SK-N-SH (cell line): ENCODE measurements at regions not wholly inside any gene's neighbourhood (a gene's known extent, or its start where the extent isn't known, plus 50 kb on each side); places are given as distances from the start of the nearest gene placed in this dataset.

Source experiments
- CTCF ChIP-seq: fragments of 200-600 bp; sonication (generic); IDR thresholded peaks from 2 replicates; pipeline ENCODE4 v1.6.1; 2017; ENCODE audit warnings: antibody characterized with exemption, mild to moderate bottlenecking, moderate library complexity
- EZH2phosphoT487 ChIP-seq: fragments of 200-600 bp; sonication (generic); IDR thresholded peaks from 2 replicates; pipeline ENCODE4 v1.6.1; 2017; ENCODE audit warnings: low read depth, mixed run types, mild to moderate bottlenecking, antibody characterized with exemption, moderate library complexity, borderline replicate concordance
- MXI1 ChIP-seq: IDR thresholded peaks from 2 replicates; pipeline ENCODE4 v1.6.1; 2012; ENCODE audit warnings: mild to moderate bottlenecking, low read depth, low read length, improper control_type of control experiment
- NRF1 ChIP-seq: IDR thresholded peaks from 2 replicates; pipeline ENCODE4 v1.6.1; 2012; ENCODE audit warnings: low read depth, mild to moderate bottlenecking, low read length
- PBX3 ChIP-seq: IDR thresholded peaks from 2 replicates; pipeline ENCODE4; 2012
- RAD21 ChIP-seq: IDR thresholded peaks from 2 replicates; pipeline ENCODE4 v1.6.1; 2012; ENCODE audit warnings: mild to moderate bottlenecking, low read length
- RCOR1 ChIP-seq: fragments of 150-350 bp; IDR thresholded peaks from 2 replicates; pipeline ENCODE4 v1.6.1; 2017; ENCODE audit warnings: antibody characterized with exemption, low read length
- REST ChIP-seq: IDR thresholded peaks from 2 replicates; pipeline ENCODE4 v1.6.1; 2012; ENCODE audit warnings: mild to moderate bottlenecking, low read depth, low read length, moderate library complexity
- RXRA ChIP-seq: IDR thresholded peaks from 2 replicates; pipeline ENCODE4 v1.4.0; 2012; ENCODE audit warnings: low read depth, mild to moderate bottlenecking, borderline replicate concordance
- SMC3 ChIP-seq: IDR thresholded peaks from 2 replicates; pipeline ENCODE4 v1.6.1; 2012; ENCODE audit warnings: low read depth, low read length, improper control_type of control experiment
- TCF12 ChIP-seq: IDR thresholded peaks from 2 replicates; pipeline ENCODE4 v1.4.0; 2012
- ZBTB33 ChIP-seq: IDR thresholded peaks from 2 replicates; pipeline ENCODE4 v1.4.0; 2012; ENCODE audit warnings: low read depth, borderline replicate concordance

GRCh38 chr14:100386846-100387245 lies 63.7 kb downstream of the SLC25A47 start:
- TF ChIP-seq REST (no peak), EZH2phosphoT487 (no peak), PBX3 (no peak), RXRA (no peak), RCOR1 (no peak), CTCF (no peak), ZBTB33 (no peak), TCF12 (no peak), MXI1 (no peak), NRF1 (no peak), SMC3 (no peak), RAD21 (no peak)
